PC-9 (cell line): ENCODE measurements at regions not wholly inside any gene's neighbourhood (a gene's known extent, or its start where the extent isn't known, plus 50 kb on each side); places are given as distances from the start of the nearest gene placed in this dataset.

Source experiments
- BruUV-seq: library from RNA; stranded (reverse); fragments of 400-500 nt; replicated peaks from 2 replicates; lab custom pipeline; 2021; lab: Mats Ljungman, UMichigan
- CTCF ChIA-PET: fragments of 300-600 bp; sonication (Branson Sonifier 250); formaldehyde crosslinking; loops from one replicate; lab custom pipeline; 2022; ENCODE audit warnings: antibody characterized with exemption; lab: Charles Lee
- POLR2A ChIA-PET: fragments of 300-600 bp; sonication (Branson Sonifier 250); formaldehyde crosslinking; loops from one replicate; lab custom pipeline; 2022; ENCODE audit warnings: antibody characterized with exemption; ENCODE audit not compliant: unreplicated experiment; lab: Charles Lee
- DNase-seq, 2 experiments: peaks; one replicate each; pipeline versions ENCODE4 v3.0.0 to v3.0.0-alpha.2; 2015 to 2022; ENCODE audit warnings: mixed read lengths in 1 of 2
- H2AFZ ChIP-seq: fragments of 200-600 bp; sonication (generic); 2 replicates; pipeline ENCODE4 v1.8.1; 2017; ENCODE audit warnings: antibody characterized with exemption
- H3F3A ChIP-seq: fragments of 200-600 bp; sonication (generic); 2 replicates; pipeline ENCODE4 v1.8.1; 2017; ENCODE audit warnings: antibody characterized with exemption, mild to moderate bottlenecking, low read depth; ENCODE audit not compliant: insufficient read depth
- H3K27ac ChIP-seq: fragments of 200-600 bp; sonication (generic); 2 replicates; pipeline ENCODE4 v1.6.1; 2016; ENCODE audit warnings: mixed run types
- H3K27me3 ChIP-seq: fragments of 200-600 bp; sonication (generic); 2 replicates; pipeline ENCODE4 v1.6.1; 2016; ENCODE audit warnings: low read depth, mixed run types; ENCODE audit not compliant: insufficient read depth
- H3K36me3 ChIP-seq: fragments of 200-600 bp; sonication (generic); 2 replicates; pipeline ENCODE4 v1.6.1; 2016; ENCODE audit warnings: low read depth, mixed run types
- H3K4me1 ChIP-seq: fragments of 200-600 bp; sonication (generic); replicated peaks from 2 replicates; pipeline ENCODE4 v1.6.1; 2016; ENCODE audit warnings: mixed run types; ENCODE audit not compliant: insufficient read depth
- H3K4me2 ChIP-seq: fragments of 200-600 bp; sonication (generic); 2 replicates; pipeline ENCODE4 v1.6.1; 2017; ENCODE audit warnings: mixed run types
- H3K4me3 ChIP-seq: fragments of 200-600 bp; sonication (generic); 2 replicates; pipeline ENCODE4 v1.6.1; 2016; ENCODE audit warnings: mixed run types
- H3K79me2 ChIP-seq: fragments of 200-600 bp; sonication (generic); 2 replicates; pipeline ENCODE4 v1.6.1; 2017; ENCODE audit warnings: low read depth, mixed run types
- H3K9me2 ChIP-seq: fragments of 200-600 bp; sonication (generic); 2 replicates; pipeline ENCODE4 v1.8.1; 2017; ENCODE audit warnings: mild to moderate bottlenecking; ENCODE audit not compliant: insufficient read depth
- H3K9me3 ChIP-seq: fragments of 200-600 bp; sonication (generic); 2 replicates; pipeline ENCODE4 v1.8.1; 2016; ENCODE audit warnings: low read depth; ENCODE audit not compliant: insufficient read depth
- H4K20me1 ChIP-seq: fragments of 200-600 bp; sonication (generic); 2 replicates; pipeline ENCODE4 v1.8.1; 2017; ENCODE audit not compliant: insufficient read depth
- CTCF ChIP-seq: fragments of 200-600 bp; sonication (generic); conservative IDR thresholded peaks from 2 replicates; pipeline ENCODE4 v1.6.1; 2017; ENCODE audit warnings: mixed run types, antibody characterized with exemption, mild to moderate bottlenecking, moderate library complexity
- EZH2 ChIP-seq: fragments of 200-600 bp; sonication (generic); IDR thresholded peaks from 2 replicates; pipeline ENCODE4 v1.8.0; 2017; ENCODE audit warnings: antibody characterized with exemption, low read depth
- intact Hi-C: fragments of 100-400 bp; cut with micrococcal nuclease; formaldehyde crosslinking; loops from one replicate; pipeline ENCODE4 v1.10.0; 2022; ENCODE audit not compliant: unreplicated experiment

GRCh38 chr1:232577772-232578171 is 52.2 kb downstream of the SIPA1L2 start:
- no peak for DNase-seq
- CTCF ChIA-PET: no interaction called here
- no peaks in the 10 kb centered on the region for H3K27me3 ChIP-seq
- no peaks in the 10 kb centered on the region for H3K4me1 ChIP-seq
- H2AFZ ChIP-seq: no peak overlapping the region
- intact Hi-C loops: no loop called here
- no peak overlapping the region for H3K4me3 ChIP-seq
- no peaks in the 10 kb centered on the region for H4K20me1 ChIP-seq
- TF ChIP-seq EZH2 (no peak), CTCF (no peak)
- POLR2A ChIA-PET: no interaction called here
- H3K4me2 ChIP-seq: no peak overlapping the region
- no peaks in the 10 kb centered on the region for H3K36me3 ChIP-seq
- H3K9me3 ChIP-seq: no peaks in the 10 kb centered on the region
- no peaks in the 10 kb centered on the region for H3K9me2 ChIP-seq
- H3K27ac ChIP-seq: no peak overlapping the region
- no peaks in the 10 kb centered on the region for H3K79me2 ChIP-seq
- no peaks in the 10 kb centered on the region for H3F3A ChIP-seq
- BruUV-seq: no TSS peak

- ChIA-PET CTCF (no interaction called here), POLR2A (no interaction called here)
- Histone ChIP-seq H2AFZ (no peak overlapping the region), H3K4me3 (no peak overlapping the region), H3K4me2 (no peak overlapping the region), H3F3A (no peaks in the 10 kb centered on the region), H3K9me3 (no peaks in the 10 kb centered on the region; the same call in 1 of the 2 replicates), H4K20me1 (no peaks in the 10 kb centered on the region), H3K36me3 (no peaks in the 10 kb centered on the region), H3K79me2 (no peaks in the 10 kb centered on the region), H3K27ac (no peak overlapping the region), H3K9me2 (no peaks in the 10 kb centered on the region), H3K27me3 (no peaks in the 10 kb centered on the region), H3K4me1 (no peaks in the 10 kb centered on the region)
- intact Hi-C loops: no loop called here
- TF ChIP-seq CTCF: no peak
- no peak for TF ChIP-seq EZH2
- no peak for DNase-seq
- no TSS peak for BruUV-seq
These were observed 53.4 kb downstream of the SIPA1L2 start for GRCh38 chr1:232576537-232576936.

- no peak overlapping the region for H3K27ac ChIP-seq
- no peaks in the 10 kb centered on the region for H3K27me3 ChIP-seq
- CTCF ChIA-PET: no interaction called here
- no peak for TF ChIP-seq CTCF
- TF ChIP-seq EZH2: no peak
- H3K4me2 ChIP-seq: no peak overlapping the region
- no peaks in the 10 kb centered on the region for H3K79me2 ChIP-seq
- no peaks in the 10 kb centered on the region for H3K9me2 ChIP-seq
- no peaks in the 10 kb centered on the region for H3K36me3 ChIP-seq
- intact Hi-C loops: no loop called here
- no peak overlapping the region for H2AFZ ChIP-seq
- H3K4me3 ChIP-seq: no peak overlapping the region
- POLR2A ChIA-PET: no interaction called here
- H3K9me3 ChIP-seq: no peaks in the 10 kb centered on the region; the same call in 1 of the 2 replicates
- no peaks in the 10 kb centered on the region for H3F3A ChIP-seq
- DNase-seq: no peak
- BruUV-seq: no TSS peak
- no peaks in the 10 kb centered on the region for H4K20me1 ChIP-seq
- no peaks in the 10 kb centered on the region for H3K4me1 ChIP-seq
These were observed 54.2 kb downstream of the SIPA1L2 start for GRCh38 chr1:232575763-232576040.
